Panc1 (cell line): ENCODE measurements at regions not wholly inside any gene's neighbourhood (a gene's known extent, or its start where the extent isn't known, plus 50 kb on each side); places are given as distances from the start of the nearest gene placed in this dataset.

Experiments used
- CTCF ChIP-seq: fragments of 450-650 bp; IDR thresholded peaks from 2 replicates; pipeline ENCODE4 v1.5.1; 2017; ENCODE audit warnings: mild to moderate bottlenecking
- POLR2AphosphoS5 ChIP-seq: IDR thresholded peaks from 2 replicates; pipeline ENCODE4 v1.6.1; 2012; ENCODE audit warnings: mild to moderate bottlenecking, low read depth, low read length, moderate library complexity
- REST ChIP-seq, 2 experiments: IDR thresholded peaks; 2 replicates each; pipeline ENCODE4 v1.6.1; 2011 to 2012; ENCODE audit warnings: low read depth in 2 of 2, control low read depth in 1 of 2, low read length in 1 of 2, mild to moderate bottlenecking in 1 of 2, moderate library complexity in 1 of 2; ENCODE audit not compliant: insufficient read depth in 1 of 2
- SIN3A ChIP-seq: IDR thresholded peaks from 2 replicates; pipeline ENCODE4 v1.6.1; 2012; ENCODE audit warnings: low read depth, mild to moderate bottlenecking, low read length, moderate library complexity, borderline replicate concordance; ENCODE audit not compliant: insufficient read depth
- TCF7L2 ChIP-seq: IDR thresholded peaks from 2 replicates; pipeline ENCODE4 v1.6.1; 2011; ENCODE audit warnings: mild to moderate bottlenecking, low read depth, low read length, inconsistent platforms

- TF ChIP-seq SIN3A (no peak), CTCF (no peak), REST (IDR thresholded peaks at IDR 0.05; ENCODE audit: insufficient read depth in 1 of 2, low read depth in 2 of 2, low read length in 1 of 2) (no peak), POLR2AphosphoS5 (no peak), TCF7L2 (no peak)
These were observed 100.3 kb downstream of the EMB start for GRCh38 chr5:50340757-50341156.
